SK-N-DZ (cell line): ENCODE measurements at regions not wholly inside any gene's neighbourhood (a gene's known extent, or its start where the extent isn't known, plus 50 kb on each side); places are given as distances from the start of the nearest gene placed in this dataset.
"Not testable (repeated sequence)": the region's sequence is repeated elsewhere in the genome, so short reads cannot be mapped to it uniquely, and the experiment has no call there.

Experiments
- DNase-seq: peaks from one replicate; pipeline ENCODE4 v3.0.0-alpha.2; 2015; ENCODE audit warnings: low spot score

GRCh38 chr5:1653698-1654651 lies 130.2 kb upstream of the LPCAT1 start:
- not testable (repeated sequence) for DNase-seq

- no peak for DNase-seq
These were observed 129.3 kb upstream of the LPCAT1 start for GRCh38 chr5:1652873-1653697.

DNA sequence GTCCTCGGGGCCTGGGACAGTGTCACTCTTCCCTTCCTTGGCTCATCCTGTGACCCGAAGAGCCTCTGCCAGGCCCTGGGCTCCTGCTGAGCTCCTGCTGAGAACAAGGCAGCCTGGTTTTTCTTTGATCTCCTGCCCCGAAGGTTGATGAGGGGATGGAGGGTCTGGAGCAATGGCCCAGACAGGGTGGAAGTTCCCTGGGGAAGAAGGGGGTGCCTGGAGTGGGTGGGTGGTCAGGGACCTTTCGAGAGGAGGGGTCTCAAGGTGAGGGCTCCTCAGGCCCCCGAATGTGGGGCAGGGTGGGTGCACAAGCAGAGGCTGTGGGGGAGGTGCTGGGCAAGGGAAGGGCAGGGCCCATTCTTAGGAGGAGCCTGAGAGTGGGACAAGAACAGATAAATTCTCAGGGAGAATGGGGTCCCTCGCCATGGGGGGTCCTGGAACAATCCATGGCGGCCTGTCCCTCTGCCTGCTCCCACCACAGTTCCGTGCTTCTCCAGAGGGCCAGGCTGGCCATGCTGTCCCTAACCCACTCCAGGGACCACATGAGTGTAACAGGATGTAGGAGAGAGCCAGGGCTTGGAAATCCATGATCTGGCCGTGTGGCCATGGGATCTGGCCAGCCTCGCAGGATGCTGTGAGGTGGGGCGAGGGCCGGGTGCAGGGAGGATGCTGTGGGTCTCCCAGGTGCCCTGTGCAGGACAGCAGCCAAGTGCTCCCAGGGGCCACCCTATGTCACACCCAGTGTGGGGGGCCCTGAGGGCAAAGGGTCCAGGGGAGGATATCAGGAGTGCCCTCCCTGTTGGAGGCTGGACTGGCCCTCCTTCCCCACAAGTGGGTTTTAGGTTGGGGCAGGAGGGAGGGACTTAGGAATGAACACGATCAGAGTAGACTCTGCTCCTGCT lies 128.5 kb upstream of the LPCAT1 start:
- no peak for DNase-seq

DNA sequence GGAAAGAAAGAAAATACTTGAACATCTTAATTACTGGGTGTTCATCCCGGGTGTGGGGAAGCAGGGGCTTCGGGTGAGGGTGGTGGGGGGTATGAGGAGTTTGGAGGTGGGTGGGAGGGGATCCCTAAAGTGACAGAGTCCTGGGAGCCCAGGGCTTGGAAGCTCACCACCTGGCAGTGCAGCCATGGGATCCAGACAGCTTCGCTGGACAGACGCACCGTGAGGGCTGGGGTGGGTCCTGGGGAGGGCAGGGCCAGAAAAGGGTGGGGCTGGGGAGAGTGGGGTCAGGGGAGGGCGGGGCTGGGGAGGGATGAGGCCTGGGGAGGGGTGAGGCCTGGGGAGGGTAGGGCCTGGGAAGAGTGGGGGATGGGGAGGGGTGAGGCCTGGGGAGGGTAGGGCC lies 127.5 kb upstream of the LPCAT1 start:
- DNase-seq, result no peak

- no peak for DNase-seq
These were observed 125.8 kb upstream of the LPCAT1 start for GRCh38 chr5:1649554-1649953.

DNA sequence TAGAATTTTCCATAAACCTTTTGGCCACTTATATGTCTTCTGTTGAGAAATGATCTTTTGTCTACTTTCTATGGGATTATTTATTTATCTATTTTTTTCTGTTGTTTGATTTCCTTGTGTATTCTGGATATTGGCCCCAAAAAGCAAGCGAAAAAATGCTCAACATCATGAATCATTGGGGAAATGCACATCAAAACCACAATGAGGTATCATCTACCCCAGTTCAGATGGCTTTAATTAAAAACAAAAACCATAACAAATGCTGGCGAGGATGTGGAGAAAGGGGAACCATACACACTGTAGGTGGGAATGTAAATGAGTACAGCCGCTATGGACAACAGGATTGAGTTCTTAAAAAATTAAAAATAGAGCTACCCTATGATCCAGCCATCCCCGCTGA lies 125.0 kb upstream of the LPCAT1 start:
- DNase-seq, result no peak

- no peak for DNase-seq
These were observed 123.8 kb upstream of the LPCAT1 start for GRCh38 chr5:1647580-1647979.

- peak; percentile 72 for DNase-seq
These were observed 121.2 kb upstream of the LPCAT1 start for GRCh38 chr5:1644810-1645571.

DNA sequence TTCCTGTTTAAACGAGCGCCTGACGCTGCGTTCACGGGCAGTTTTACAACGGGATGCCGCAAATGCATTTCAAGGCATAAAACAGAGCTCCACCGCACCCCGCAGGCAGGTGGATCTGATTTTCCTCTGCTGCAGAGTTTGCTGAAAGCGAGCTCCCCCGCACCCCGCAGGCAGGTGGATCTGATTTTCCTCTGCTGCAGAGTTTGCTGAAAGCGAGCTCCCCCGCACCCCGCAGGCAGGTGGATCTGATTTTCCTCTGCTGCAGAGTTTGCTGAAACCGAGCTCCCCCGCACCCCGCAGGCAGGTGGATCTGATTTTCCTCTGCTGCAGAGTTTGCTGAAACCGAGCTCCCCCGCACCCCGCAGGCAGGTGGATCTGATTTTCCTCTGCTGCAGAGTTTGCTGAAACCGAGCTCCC lies 120.6 kb upstream of the LPCAT1 start:
- not testable (repeated sequence) for DNase-seq

DNA sequence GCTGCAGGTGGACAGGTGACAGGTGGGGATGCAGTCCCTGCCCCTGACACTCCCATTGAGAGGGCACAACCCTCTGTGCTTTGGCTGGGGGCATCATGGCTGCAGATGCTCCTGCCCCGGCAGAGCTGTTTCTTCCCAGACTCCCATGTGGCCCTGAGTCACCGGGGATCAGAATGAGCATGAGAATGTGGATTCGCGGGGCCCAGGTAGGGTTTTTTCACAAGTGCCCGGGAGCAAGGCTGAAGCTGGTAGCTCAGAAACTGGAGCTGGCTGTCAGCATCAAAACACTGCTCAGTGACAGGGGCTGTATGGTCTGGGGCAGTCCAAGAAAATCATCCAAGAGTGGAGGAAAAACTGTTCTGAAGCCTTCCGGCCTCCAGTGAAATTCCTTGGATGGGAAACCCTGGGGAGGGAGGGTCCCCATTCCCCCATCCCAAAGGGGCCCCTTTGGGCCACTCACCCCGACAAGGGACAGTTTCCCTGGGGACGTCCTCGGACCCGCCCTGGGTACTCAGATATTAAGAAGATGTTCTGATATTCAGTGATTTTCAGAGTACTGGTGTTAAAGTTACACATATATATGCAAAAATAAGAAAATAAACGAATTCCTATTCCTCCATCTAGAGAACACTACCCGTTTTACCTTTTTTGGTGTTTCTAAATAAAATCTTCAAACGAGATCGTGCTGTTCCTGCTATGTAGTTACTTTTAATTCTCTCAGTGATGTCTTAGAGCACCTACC lies 120.1 kb upstream of the LPCAT1 start:
- no peak for DNase-seq

GRCh38 chr5:1642621-1643061 lies 118.9 kb upstream of the LPCAT1 start:
- DNase-seq, result no peak

GRCh38 chr5:1642221-1642620 lies 118.5 kb upstream of the LPCAT1 start:
- no peak for DNase-seq

GRCh38 chr5:1641560-1642166 lies 117.9 kb upstream of the LPCAT1 start:
- DNase-seq, result peak; percentile 87

DNA sequence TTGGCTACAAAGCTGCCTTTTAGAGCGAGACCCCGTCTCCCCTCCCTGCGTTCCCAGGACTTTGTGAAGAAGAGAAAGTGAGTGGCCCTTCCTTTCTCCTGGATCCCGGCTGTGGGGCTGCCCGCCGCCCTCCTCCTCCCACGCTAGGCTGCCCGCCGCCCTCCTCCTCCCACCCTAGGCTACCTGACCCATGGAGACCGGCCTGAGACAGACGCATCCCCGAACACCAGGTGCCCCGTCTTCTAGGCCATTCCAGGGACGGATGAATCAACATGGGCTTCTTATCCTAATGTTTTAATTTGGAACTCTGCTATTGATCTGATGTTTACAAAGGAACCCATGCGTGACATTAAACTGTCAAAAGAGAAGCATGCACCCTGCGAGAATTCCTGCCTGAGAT lies 117.3 kb upstream of the LPCAT1 start:
- no peak for DNase-seq

- no peak for DNase-seq
These were observed 116.7 kb upstream of the LPCAT1 start for GRCh38 chr5:1640421-1640881.

- no peak for DNase-seq
These were observed 116.0 kb upstream of the LPCAT1 start for GRCh38 chr5:1639757-1640156.

- DNase-seq, result no peak
These were observed 115.1 kb upstream of the LPCAT1 start for GRCh38 chr5:1638658-1639400.

GRCh38 chr5:1637639-1638481 lies 114.1 kb upstream of the LPCAT1 start:
- no peak for DNase-seq
